Epithelial cell of proximal tubule (primary cell): ENCODE measurements at regions not wholly inside any gene's neighbourhood (a gene's known extent, or its start where the extent isn't known, plus 50 kb on each side); places are given as distances from the start of the nearest gene placed in this dataset.

Experiments used
- DNase-seq: peaks from one replicate; pipeline ENCODE4 v3.0.0-alpha.2; 2011; ENCODE audit warnings: low read depth
- H3K4me3 ChIP-seq: 2 replicates; pipeline ENCODE4 v1.5.1; 2011; ENCODE audit warnings: low read depth, mild to moderate bottlenecking, low read length
- TF ChIP-seq, protein P1 (sequence below): conservative IDR thresholded peaks from 2 replicates; pipeline ENCODE4 v1.5.1; 2012; ENCODE audit warnings: low read depth, mild to moderate bottlenecking, low read length

DNA sequence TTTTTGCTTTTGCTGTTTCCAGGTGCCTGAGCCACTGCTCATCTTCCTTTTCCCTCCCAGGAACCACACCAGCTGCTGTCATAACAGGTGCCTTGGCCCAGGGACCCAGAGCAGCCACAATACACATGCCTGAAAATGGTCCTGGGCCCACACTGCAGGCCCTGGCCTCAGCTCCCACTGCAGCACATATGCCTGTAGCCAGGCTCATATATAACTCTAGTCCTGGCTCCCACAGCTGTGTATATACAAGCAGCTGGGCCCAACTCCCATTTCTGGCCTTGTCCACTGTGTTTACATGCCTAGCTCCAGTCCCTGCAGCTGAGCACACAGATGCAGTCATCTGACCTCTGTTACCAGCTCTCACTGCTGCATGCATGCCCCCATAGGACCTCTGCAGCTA is 930.5 kb downstream of the ADGRL3 start:
- no peak overlapping the region for H3K4me3 ChIP-seq
- no peak for DNase-seq

DNA sequence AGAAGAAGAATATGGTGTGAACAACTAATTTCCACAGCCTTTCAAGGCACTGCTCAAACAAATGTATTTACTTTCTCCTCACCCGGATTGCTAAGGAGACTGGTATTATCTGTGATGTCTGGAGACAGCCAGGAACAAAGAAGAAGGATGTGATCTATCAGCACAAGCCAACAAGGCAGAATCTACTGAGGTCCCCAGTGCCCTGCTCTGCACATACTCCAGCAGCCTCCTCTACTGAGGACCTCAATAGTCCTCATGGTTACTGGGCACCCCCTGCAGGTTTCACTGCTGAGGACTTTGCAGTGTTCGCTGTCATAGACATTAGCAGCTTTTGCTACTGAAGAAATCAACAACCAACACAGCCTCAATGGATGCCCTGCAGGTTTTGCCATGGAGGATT is 930.1 kb downstream of the ADGRL3 start:
- no peak overlapping the region for H3K4me3 ChIP-seq
- no peak for DNase-seq
- TF ChIP-seq, protein P1, sequence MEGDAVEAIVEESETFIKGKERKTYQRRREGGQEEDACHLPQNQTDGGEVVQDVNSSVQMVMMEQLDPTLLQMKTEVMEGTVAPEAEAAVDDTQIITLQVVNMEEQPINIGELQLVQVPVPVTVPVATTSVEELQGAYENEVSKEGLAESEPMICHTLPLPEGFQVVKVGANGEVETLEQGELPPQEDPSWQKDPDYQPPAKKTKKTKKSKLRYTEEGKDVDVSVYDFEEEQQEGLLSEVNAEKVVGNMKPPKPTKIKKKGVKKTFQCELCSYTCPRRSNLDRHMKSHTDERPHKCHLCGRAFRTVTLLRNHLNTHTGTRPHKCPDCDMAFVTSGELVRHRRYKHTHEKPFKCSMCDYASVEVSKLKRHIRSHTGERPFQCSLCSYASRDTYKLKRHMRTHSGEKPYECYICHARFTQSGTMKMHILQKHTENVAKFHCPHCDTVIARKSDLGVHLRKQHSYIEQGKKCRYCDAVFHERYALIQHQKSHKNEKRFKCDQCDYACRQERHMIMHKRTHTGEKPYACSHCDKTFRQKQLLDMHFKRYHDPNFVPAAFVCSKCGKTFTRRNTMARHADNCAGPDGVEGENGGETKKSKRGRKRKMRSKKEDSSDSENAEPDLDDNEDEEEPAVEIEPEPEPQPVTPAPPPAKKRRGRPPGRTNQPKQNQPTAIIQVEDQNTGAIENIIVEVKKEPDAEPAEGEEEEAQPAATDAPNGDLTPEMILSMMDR: peak; percentile 6

More for the DNA sequence above, 930.5 kb downstream of the ADGRL3 start:
- TF ChIP-seq, protein P1: no peak
